ENCODE measurements at regions not wholly inside any gene's neighbourhood (a gene's known extent, or its start where the extent isn't known, plus 50 kb on each side); places are given as distances from the start of the nearest gene placed in this dataset.

DNA sequence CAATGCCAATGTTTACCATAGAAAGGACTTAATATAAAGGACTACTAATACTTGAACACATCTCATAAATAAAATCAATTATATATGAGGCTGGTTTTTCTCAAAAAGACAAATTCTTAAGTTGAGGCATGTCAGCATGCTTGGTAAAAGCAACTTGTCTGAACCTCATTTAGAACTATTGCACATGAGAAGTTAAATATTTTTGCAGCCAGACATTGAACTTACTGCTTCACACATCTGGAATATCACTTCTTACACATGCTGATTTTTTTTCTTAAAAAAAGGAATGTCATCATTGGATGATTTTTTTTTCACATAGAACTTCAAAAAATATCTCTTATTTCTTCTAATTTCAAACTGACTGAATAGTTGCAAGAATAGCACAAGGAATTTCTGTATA is 609.0 kb downstream of the EPHA4 start:
- TF ChIP-seq, protein P1, sequence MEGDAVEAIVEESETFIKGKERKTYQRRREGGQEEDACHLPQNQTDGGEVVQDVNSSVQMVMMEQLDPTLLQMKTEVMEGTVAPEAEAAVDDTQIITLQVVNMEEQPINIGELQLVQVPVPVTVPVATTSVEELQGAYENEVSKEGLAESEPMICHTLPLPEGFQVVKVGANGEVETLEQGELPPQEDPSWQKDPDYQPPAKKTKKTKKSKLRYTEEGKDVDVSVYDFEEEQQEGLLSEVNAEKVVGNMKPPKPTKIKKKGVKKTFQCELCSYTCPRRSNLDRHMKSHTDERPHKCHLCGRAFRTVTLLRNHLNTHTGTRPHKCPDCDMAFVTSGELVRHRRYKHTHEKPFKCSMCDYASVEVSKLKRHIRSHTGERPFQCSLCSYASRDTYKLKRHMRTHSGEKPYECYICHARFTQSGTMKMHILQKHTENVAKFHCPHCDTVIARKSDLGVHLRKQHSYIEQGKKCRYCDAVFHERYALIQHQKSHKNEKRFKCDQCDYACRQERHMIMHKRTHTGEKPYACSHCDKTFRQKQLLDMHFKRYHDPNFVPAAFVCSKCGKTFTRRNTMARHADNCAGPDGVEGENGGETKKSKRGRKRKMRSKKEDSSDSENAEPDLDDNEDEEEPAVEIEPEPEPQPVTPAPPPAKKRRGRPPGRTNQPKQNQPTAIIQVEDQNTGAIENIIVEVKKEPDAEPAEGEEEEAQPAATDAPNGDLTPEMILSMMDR (conservative IDR thresholded peaks at IDR 0.05; ENCODE audit: low read length) = no peak
- no peak for TF ChIP-seq EZH2phosphoT487 (IDR thresholded peaks at IDR 0.05; ENCODE audit: borderline replicate concordance)

Data from Loucy (cell line).